RWPE1 (cell line): ENCODE measurements at regions not wholly inside any gene's neighbourhood (a gene's known extent, or its start where the extent isn't known, plus 50 kb on each side); places are given as distances from the start of the nearest gene placed in this dataset.

Source experiments
- CTCF ChIA-PET: fragments of 350-600 bp; sonication (Branson Sonifier 250); formaldehyde crosslinking; extraction: SDS; loops from one replicate; lab custom pipeline; 2021; lab: Yijun Ruan, JAX
- POLR2A ChIA-PET: fragments of 400-600 bp; formaldehyde crosslinking; extraction: SDS; loops from one replicate; lab custom pipeline; 2020; ENCODE audit warnings: antibody characterized with exemption; ENCODE audit not compliant: low non-redundant PET; lab: Yijun Ruan, JAX
- DNase-seq: peaks from one replicate; pipeline ENCODE4 v3.0.0; 2012; ENCODE audit warnings: low spot score
- H3K27ac ChIP-seq: fragments of 450-650 bp; 2 replicates; pipeline ENCODE4 v1.5.1; 2017
- TF ChIP-seq, protein P1 (sequence below): fragments of 450-650 bp; conservative IDR thresholded peaks from 2 replicates; pipeline ENCODE4 v1.5.1; 2017; ENCODE audit warnings: low read depth, mild to moderate bottlenecking

DNA sequence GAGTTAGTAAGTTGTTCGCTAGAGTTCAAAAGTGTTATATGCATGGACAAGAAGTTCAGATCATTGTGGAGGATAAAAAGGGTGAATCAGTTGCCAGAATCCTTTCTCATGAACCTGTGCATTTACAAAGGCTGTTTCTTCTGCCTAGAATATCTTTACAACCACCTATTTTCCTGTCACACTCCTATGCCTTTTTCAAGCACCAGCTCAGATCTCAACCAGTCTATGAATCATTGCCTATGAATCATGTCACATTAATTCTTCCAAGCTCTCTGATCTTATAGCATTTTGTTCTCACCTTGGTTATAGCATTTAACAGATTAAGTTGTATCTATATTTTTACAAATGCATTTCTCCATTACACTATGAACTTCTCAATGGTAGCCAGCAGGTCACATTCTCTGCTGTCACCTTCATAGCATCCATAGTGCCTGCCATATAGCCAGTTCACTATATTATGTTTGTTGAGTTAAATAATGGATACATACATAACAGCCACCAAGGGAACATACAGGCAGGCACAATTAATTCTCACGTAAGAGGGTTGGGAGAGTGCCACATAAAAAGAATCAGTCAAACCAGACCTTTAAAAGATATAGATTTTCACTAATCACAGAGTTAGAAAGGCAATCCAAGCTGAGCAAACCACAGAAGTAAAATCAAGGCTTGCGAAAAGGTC lies 573.0 kb downstream of the FOXG1 start:
- TF ChIP-seq, protein P1, sequence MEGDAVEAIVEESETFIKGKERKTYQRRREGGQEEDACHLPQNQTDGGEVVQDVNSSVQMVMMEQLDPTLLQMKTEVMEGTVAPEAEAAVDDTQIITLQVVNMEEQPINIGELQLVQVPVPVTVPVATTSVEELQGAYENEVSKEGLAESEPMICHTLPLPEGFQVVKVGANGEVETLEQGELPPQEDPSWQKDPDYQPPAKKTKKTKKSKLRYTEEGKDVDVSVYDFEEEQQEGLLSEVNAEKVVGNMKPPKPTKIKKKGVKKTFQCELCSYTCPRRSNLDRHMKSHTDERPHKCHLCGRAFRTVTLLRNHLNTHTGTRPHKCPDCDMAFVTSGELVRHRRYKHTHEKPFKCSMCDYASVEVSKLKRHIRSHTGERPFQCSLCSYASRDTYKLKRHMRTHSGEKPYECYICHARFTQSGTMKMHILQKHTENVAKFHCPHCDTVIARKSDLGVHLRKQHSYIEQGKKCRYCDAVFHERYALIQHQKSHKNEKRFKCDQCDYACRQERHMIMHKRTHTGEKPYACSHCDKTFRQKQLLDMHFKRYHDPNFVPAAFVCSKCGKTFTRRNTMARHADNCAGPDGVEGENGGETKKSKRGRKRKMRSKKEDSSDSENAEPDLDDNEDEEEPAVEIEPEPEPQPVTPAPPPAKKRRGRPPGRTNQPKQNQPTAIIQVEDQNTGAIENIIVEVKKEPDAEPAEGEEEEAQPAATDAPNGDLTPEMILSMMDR, result no peak
- DNase-seq, result peak; percentile 13
- ChIA-PET POLR2A (no interaction called here), CTCF (no interaction called here)
- no peak overlapping the region for H3K27ac ChIP-seq

DNA sequence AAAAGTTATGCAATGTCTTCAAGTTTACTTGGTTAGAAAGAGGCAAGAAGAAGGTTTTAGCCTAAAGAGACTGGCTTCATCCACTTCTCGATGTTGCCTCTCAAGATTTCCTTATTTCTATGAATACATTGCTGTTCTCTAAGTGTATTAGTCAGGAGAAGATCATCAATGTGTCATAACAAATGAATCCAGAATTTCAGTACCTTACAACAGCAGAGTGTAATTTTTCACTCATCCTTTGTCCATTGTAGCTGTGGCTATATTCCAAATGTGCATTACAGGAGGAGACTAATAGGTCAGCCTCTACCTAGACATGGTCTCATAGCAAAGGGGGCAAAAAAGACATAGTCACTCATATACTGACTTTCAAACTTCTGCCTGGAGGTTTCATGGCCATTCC lies 579.1 kb downstream of the PRKD1 start:
- H3K27ac ChIP-seq, result no peak overlapping the region
- TF ChIP-seq, protein P1, result no peak
- DNase-seq, result peak; percentile 2
- POLR2A ChIA-PET, result no interaction called here
- CTCF ChIA-PET, result no interaction called here

DNA sequence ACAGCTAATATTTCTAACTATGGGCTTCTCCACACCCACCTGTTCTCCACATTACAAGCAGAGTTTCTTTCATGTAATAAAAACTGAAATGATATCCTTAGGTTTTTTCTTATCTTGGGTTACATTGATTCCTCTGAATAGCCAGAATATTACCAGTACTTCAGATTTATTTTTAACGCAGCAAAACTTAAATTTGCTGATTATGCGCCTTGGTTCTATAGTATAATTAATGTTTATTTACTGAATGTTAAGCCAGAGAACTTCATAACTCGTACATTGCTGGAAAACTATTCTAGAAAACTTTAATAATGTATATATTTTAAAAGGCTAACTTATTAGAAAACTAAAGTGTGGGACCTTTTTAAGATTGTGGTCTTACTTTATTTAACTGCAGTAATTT lies 577.2 kb downstream of the PRKD1 start:
- H3K27ac ChIP-seq, result no peak overlapping the region
- no peak for DNase-seq
- CTCF ChIA-PET, result no interaction called here
- POLR2A ChIA-PET, result no interaction called here
- TF ChIP-seq, protein P1, result no peak

DNA sequence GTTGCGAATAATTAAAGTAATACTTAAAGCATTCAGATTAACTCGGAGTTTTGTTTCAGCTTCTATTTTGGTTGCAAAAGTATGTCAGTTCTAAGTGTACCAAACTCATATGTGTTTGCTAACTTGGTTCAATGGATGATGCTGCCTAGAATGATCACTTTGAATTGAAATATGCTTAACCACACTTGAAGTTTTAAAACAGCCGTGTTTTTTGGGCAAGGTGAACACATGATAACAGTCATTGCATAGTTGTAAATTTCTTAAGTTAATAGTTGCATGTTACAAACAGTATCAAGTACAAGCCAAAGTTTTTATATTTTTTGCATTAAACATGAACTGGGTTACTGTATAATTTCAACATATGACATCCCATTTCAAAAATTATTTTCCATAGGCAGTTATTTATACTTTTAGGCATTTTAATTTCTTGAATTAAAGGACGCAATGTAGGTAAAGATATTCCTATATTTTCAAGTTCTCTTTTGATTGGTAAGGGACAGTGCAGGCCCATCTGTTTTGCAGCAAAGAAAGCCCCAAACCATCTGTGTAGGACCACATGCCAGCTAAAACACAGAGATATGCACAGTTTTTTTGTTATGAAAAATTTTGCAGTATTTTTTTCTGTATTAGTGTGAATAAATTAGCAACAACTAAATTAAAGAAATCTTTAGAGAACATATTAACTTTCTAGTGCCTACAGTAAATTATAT lies 575.5 kb downstream of the PRKD1 start:
- CTCF ChIA-PET, result no interaction called here
- no peak for DNase-seq
- H3K27ac ChIP-seq, result no peak overlapping the region
- TF ChIP-seq, protein P1, result no peak
- POLR2A ChIA-PET, result no interaction called here

DNA sequence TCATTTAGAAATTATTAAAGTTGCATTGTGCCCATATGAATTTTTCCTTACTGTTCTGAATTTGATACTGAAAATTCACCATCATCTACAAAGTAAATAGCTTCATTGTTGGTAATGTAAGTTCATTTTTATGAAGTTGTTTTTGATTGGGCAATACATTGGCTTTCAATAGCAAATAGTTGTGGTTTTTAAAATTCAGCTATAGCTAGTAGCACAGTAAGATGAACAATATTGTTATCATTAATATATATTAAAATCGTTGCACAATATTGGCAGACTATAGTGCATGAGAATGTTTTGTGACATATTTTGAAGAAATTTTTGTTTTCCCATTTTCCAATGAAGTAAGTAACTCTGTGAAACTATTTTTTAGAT lies 575.0 kb downstream of the PRKD1 start:
- ChIA-PET CTCF (no interaction called here), POLR2A (no interaction called here)
- TF ChIP-seq, protein P1, result no peak
- no peak overlapping the region for H3K27ac ChIP-seq
- no peak for DNase-seq

DNA sequence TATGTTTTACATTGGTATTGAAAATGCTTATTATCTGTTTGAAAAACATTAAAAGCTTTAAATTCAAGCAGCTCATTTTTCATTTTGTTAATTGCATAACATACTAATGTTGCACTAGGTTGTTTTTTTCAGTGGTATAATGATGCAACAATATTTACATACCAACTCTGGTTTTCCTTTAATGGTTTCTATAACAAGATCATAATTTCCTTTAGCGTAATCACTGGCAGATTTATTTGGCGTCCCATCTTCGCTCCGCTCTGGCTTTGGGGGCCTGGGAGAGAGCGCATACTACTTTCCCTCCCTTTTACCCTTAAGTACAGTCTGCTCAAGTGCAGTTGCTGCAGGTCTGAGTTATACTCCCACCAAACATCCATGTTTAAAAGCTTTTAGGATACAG lies 574.1 kb downstream of the PRKD1 start:
- TF ChIP-seq, protein P1, result no peak
- DNase-seq, result no peak
- POLR2A ChIA-PET, result no interaction called here
- CTCF ChIA-PET, result interaction anchor here (0.7 kb wide), 1 partner anchor 839 kb away, joined by 3 read pairs; no protein-coding TSS in a partner anchor
- H3K27ac ChIP-seq, result no peak overlapping the region
